Endodermal cell (in vitro differentiated cells): ENCODE measurements at regions not wholly inside any gene's neighbourhood (a gene's known extent, or its start where the extent isn't known, plus 50 kb on each side); places are given as distances from the start of the nearest gene placed in this dataset.

Experiments
- DNase-seq: peaks from one replicate; pipeline ENCODE4 v3.0.0-alpha.2; 2017
- H3K27ac ChIP-seq: 2 replicates; pipeline ENCODE4 v1.5.1; 2013; ENCODE audit warnings: mild to moderate bottlenecking, low read depth, low read length, moderate library complexity
- H3K27me3 ChIP-seq: 2 replicates; pipeline ENCODE4 v1.6.1; 2013; ENCODE audit warnings: mild to moderate bottlenecking, low read length, moderate library complexity; ENCODE audit not compliant: insufficient read depth, control insufficient read depth, poor library complexity, severe bottlenecking
- H3K36me3 ChIP-seq: 2 replicates; pipeline ENCODE4 v1.7.0; 2013; ENCODE audit warnings: mild to moderate bottlenecking, low read length, moderate library complexity; ENCODE audit not compliant: control insufficient read depth, insufficient read depth
- H3K4me1 ChIP-seq: one replicate; pipeline ENCODE4 v1.7.0; 2013; ENCODE audit warnings: low read length; ENCODE audit not compliant: control insufficient read depth, insufficient read depth
- H3K4me3 ChIP-seq: 2 replicates; pipeline ENCODE4 v1.5.1; 2013; ENCODE audit warnings: mild to moderate bottlenecking, low read length, moderate library complexity
- H3K9ac ChIP-seq: 2 replicates; pipeline ENCODE4 v1.6.1; 2013; ENCODE audit warnings: mild to moderate bottlenecking, low read length, moderate library complexity; ENCODE audit not compliant: poor library complexity, severe bottlenecking; ENCODE audit errors: extremely low read depth
- H3K9me3 ChIP-seq: 2 replicates; pipeline ENCODE4 v1.6.1; 2013; ENCODE audit warnings: mild to moderate bottlenecking, low read length, moderate library complexity; ENCODE audit not compliant: control insufficient read depth
- H3K27ac Mint-ChIP-seq: 2 replicates; pipeline ENCODE4 v1.8.0; 2020; ENCODE audit warnings: mixed read lengths
- H3K27me3 Mint-ChIP-seq: 2 replicates; pipeline ENCODE4 v1.8.0; 2021; ENCODE audit warnings: mild to moderate bottlenecking, mixed read lengths; ENCODE audit not compliant: insufficient read depth
- H3K36me3 Mint-ChIP-seq: 2 replicates; pipeline ENCODE4 v1.8.0; 2020; ENCODE audit warnings: low read depth, mixed read lengths
- H3K4me1 Mint-ChIP-seq: 2 replicates; pipeline ENCODE4 v1.8.0; 2020; ENCODE audit warnings: mixed read lengths
- H3K4me3 Mint-ChIP-seq: 2 replicates; pipeline ENCODE4 v1.8.0; 2020; ENCODE audit warnings: mild to moderate bottlenecking, moderate library complexity, mixed read lengths
- H3K9me3 Mint-ChIP-seq: 2 replicates; pipeline ENCODE4 v1.8.0; 2020; ENCODE audit warnings: mild to moderate bottlenecking, mixed read lengths
- CTCF ChIP-seq: fragments of 200-600 bp; sonication (generic); conservative IDR thresholded peaks from 2 replicates; pipeline ENCODE4 v1.5.0; 2021; ENCODE audit warnings: antibody characterized with exemption, mild to moderate bottlenecking
- WGBS, 2 experiments: methylation state at CpG; one replicate each; pipeline versions ENCODE4 v1.1.5 to v1.1.7; 2013; ENCODE audit warnings: missing lambda C conversion rate in 2 of 2, mixed read lengths in 1 of 2; ENCODE audit not compliant: insufficient coverage in 1 of 2, insufficient read length in 1 of 2; 5-methylcytosine and 5-hydroxymethylcytosine counted together

GRCh38 chr5:1698589-1699316, 100.9 kb downstream of the MRPL36 start:
- Histone ChIP-seq H3K9ac (no peak overlapping the region), H3K4me1 (no peaks in the 10 kb centered on the region), H3K27ac (no peak overlapping the region), H3K36me3 (no peaks in the 10 kb centered on the region), H3K4me3 (no peak overlapping the region), H3K9me3 (no peaks in the 10 kb centered on the region), H3K27me3 (no peaks in the 10 kb centered on the region)
- peaks cover 8% of the 10 kb centered on the region for H3K9me3 Mint-ChIP-seq
- H3K36me3 Mint-ChIP-seq: no peaks in the 10 kb centered on the region
- WGBS, 2 experiments: 90 to 92% methylated on average over 12 of the region's 12 CpGs
- DNase-seq: no peak
- H3K27ac Mint-ChIP-seq: no peak overlapping the region
- peaks cover 17% of the 10 kb centered on the region for H3K27me3 Mint-ChIP-seq
- H3K4me3 Mint-ChIP-seq: no peak overlapping the region
- H3K4me1 Mint-ChIP-seq: no peaks in the 10 kb centered on the region
- no peak for TF ChIP-seq CTCF

GRCh38 chr5:1692381-1692780, 107.3 kb downstream of the MRPL36 start:
- Histone ChIP-seq H3K36me3 (no peaks in the 10 kb centered on the region), H3K4me3 (no peak overlapping the region), H3K27ac (no peak overlapping the region), H3K27me3 (no peaks in the 10 kb centered on the region), H3K4me1 (no peaks in the 10 kb centered on the region), H3K9me3 (no peaks in the 10 kb centered on the region), H3K9ac (no peak overlapping the region)
- 60 to 66% methylated on average over 2 of the region's 2 CpGs for WGBS, 2 experiments
- TF ChIP-seq CTCF: no peak
- Mint-ChIP-seq H3K4me3 (no peak overlapping the region), H3K9me3 (peaks cover 12% of the 10 kb centered on the region), H3K27ac (no peak overlapping the region), H3K36me3 (no peaks in the 10 kb centered on the region), H3K27me3 (peaks cover 2% of the 10 kb centered on the region), H3K4me1 (no peaks in the 10 kb centered on the region)
- DNase-seq: no peak

GRCh38 chr5:1687301-1687970, 112.2 kb downstream of the MRPL36 start:
- no peaks in the 10 kb centered on the region for H3K4me1 ChIP-seq
- H3K4me1 Mint-ChIP-seq: no peaks in the 10 kb centered on the region
- DNase-seq: no peak
- no peak for TF ChIP-seq CTCF
- no peaks in the 10 kb centered on the region for H3K9me3 ChIP-seq
- no peaks in the 10 kb centered on the region for H3K27me3 ChIP-seq
- H3K27ac Mint-ChIP-seq: no peak overlapping the region
- 80 to 88% methylated on average over 3 to 13 of the region's 13 CpGs for WGBS, 2 experiments
- no peak overlapping the region for H3K4me3 ChIP-seq
- H3K27ac ChIP-seq: no peak overlapping the region
- H3K9ac ChIP-seq: no peak overlapping the region
- H3K36me3 Mint-ChIP-seq: no peaks in the 10 kb centered on the region
- peaks cover 12% of the 10 kb centered on the region for H3K9me3 Mint-ChIP-seq
- no peaks in the 10 kb centered on the region for H3K36me3 ChIP-seq
- H3K27me3 Mint-ChIP-seq: peaks cover under 1% of the 10 kb centered on the region
- H3K4me3 Mint-ChIP-seq: no peak overlapping the region
